Ecto neural progenitor cell (in vitro differentiated cells): ENCODE measurements at regions not wholly inside any gene's neighbourhood (a gene's known extent, or its start where the extent isn't known, plus 50 kb on each side); places are given as distances from the start of the nearest gene placed in this dataset.

Source experiments
- DNase-seq: peaks from one replicate; pipeline ENCODE4 v3.0.0-alpha.2; 2018; ENCODE audit warnings: low spot score

DNA sequence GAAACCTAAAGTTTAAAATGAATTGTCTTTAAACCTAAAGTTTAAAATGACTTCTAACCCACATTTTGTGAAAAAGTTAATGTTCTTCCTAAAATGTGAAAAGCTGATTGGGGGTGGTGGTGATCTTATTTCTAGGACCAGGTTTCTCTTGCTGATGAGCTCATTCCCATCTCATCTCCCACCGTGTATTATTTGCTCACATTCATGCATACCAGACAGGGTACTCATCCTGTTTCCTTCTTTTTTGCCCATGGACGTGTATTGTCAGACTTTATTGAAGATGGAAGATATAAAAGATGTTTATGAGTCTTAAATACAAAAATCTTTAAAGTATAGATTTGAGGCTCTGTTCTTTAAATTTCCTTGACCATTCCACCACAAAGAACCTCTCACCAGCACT, 70.1 kb upstream of the MPHOSPH6 start:
- DNase-seq: no peak

DNA sequence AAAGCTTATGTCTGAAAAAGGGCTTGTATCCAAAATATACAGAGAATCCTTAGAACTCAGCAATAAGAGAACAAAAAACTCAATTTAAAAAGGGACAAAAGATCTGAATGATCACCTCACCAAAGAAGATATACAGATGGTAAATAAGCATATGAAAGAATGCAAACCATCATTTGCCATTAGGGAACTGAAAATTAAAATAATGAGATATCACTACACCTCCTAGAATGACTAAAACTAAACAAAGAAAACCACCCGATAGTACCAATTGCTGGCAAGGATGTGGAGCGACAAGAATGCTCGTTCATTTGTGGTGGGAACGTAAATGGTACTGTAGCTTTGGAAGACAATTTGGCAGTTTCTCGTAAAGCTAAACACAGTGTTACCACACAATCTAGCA, 66.9 kb upstream of the MPHOSPH6 start:
- DNase-seq: no peak

DNA sequence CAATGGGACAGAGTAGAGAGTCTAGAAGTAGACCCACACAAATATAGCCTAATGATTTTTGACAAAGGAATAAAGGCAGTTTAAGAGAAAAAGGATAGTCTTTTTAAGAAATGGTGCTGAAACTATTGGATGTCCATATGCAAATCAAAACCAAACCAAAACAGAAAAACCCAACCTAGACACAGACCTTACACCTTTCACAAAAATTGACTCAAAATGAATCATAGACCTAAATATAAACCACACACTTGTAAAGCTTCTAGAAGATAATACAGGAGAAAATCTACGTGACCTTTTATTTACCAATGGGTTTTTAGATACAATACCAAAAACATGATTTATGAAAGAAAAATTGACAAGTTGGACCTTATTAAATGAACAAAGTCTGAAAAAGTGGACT, 66.4 kb upstream of the MPHOSPH6 start:
- no peak for DNase-seq

DNA sequence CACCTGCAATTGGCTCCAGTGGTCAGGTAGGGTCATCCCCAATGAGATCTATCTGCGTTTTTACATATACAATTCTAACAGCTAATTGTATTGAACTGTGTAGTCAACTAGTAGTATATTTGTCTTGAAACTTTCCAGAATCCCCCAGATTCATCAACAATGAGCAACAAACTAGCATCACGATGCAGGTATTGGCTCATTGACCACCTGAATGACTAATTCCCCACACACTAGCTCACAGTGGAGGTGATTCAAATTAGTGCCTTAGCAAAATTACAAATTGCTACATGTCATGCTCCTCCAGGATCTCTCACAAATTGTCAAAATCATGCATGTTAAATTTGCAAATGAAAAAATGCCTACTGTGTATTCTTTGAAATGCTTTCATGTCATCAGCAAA, 62.8 kb upstream of the MPHOSPH6 start:
- no peak for DNase-seq

DNA sequence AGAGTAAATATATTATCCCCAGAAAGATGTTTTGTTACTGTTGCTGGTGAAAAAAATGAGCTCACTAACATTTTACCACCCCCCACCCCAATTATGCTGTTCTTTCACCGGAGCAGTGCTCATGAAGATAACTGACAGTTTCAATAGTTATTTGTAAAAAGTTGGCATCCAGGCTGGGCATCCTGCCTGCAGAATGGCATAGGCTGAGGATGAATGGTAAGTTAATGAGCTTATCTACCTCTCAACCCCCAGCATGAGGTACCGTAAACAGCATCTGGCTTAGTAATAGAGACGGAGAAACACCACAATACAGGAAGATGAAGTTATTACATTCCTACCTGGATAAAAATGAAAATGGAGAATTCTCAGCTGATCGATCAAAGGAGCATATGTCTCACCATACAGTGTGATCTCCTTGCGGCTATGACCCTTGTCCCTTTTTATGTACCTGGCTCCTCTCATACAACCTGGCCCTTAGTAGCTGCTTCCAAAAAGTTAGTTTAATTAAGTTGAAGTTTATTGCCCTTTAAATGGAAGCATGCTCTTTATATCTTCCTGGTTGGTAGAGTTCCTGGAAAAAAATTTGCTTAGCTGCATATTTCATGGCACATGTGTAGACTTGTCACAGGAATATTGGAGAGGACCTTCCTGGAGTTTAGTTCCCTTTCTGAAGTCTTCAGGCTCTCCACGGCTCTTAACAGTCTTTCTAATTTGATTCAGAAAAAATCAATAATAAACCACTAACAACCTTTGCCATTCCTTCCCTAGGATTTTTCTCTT, 61.2 kb upstream of the MPHOSPH6 start:
- no peak for DNase-seq

DNA sequence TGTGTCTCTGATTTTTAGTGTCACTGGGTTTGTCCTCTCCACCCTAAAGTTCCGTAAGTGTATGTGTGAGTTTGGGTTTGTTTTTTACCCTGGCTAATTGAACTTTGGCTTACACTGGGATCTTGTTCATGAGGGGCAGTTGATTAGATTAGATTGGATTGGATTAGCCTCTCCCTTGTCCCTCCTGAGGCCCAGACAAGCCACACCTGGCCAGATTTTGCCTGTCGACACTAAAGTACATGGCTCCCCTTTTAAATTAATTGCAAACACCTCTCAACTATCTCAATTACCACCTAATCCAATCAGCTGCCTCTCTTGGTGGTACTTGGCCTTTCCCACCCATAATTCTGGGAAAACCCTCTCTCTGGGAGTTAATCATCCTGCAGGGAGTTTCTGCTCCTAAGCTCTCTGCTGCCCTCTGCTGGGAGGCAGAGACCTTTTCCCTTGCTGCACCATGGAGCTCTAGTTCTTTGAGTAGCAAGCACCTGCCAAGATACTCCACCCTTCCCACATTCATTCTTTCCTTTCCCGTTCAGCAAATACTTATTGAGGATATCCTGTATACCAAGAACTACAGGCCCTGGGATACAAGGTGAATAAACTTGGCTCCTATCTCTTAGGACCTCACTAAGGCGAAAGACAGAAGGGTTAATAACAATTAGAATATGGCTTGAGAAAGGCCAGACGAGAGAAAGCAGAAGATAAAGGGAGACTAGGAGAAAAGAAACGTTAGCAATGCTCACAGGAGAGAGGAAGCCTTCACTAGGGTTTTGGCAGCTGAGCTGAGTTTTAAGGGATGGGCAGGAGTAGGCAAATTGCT, 60.0 kb upstream of the MPHOSPH6 start:
- DNase-seq: peak; percentile 79

DNA sequence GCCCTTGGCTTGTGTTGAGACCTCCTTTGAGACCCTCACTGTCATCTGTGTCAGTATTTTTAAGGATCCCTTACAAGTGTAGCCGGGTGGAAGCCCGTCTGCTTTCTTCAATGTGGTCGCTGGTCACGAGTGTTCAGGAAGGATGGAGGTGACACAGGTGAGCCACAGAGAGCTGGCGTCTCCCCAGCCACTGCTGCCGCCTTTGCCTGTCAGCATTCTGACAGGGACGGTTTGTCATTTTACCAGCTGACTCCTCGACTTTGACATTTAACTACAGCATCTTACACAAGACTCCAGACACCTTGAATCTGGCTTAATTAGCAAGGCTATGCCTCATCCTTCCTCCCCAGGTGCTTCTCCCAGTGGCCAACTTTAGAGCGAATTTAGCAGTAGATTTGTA, 56.3 kb upstream of the MPHOSPH6 start:
- DNase-seq: no peak

DNA sequence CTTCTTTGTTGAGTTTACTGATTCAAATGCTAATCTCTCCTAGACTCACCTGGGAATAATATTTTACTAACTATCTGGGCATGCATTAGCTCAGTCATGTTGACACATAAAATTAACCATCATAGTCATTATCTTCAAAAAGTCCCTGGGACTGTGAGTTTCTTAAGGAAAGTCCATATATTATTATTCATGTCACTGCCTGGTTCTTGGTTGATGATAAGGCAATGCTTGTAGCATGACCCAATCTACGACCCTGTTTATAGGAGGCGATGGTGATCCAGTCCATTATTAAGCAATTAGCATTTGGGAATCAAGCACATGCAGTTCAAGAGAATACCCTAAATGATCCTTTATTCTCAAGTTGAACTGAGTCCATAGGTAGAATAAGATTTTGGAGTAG, 54.8 kb upstream of the MPHOSPH6 start:
- DNase-seq: no peak

DNA sequence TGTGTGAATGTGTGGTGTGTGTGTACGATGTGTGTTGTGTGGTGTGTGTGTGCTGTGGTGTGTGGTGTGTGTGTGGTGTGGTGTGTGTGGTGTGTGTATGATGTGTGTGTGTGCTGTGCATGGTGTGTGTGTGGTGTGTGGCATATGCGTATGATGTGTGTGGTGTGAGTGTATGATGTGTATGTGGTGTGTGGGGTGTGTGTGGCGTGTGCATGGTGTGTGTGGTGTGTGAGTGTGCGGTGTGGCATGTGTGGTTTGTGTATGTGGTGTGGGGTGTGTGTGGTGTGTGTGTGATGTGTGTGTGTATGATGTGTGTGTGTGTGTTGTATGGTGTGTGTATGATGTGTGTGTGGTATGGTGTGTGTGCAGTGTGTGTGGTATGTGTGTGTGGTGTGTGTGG, 50.5 kb upstream of the MPHOSPH6 start:
- no peak for DNase-seq
